MM.1S (cell line): ENCODE measurements at regions not wholly inside any gene's neighbourhood (a gene's known extent, or its start where the extent isn't known, plus 50 kb on each side); places are given as distances from the start of the nearest gene placed in this dataset.

Experiments used
- EZH2 ChIP-seq: fragments of 300-600 bp; sonication (generic); optimal IDR thresholded peaks from 2 replicates; pipeline ENCODE3; 2017; ENCODE audit warnings: low read depth, mild to moderate bottlenecking, antibody characterized with exemption, low read length, mixed read lengths
- EZH2phosphoT487 ChIP-seq: fragments of 300-600 bp; sonication (generic); IDR thresholded peaks from 2 replicates; pipeline ENCODE4 v1.6.1; 2018; ENCODE audit warnings: antibody characterized with exemption, low read length
- TF ChIP-seq, protein P1 (sequence below): fragments of 300-600 bp; sonication (generic); IDR thresholded peaks from 2 replicates; pipeline ENCODE4 v1.5.1; 2016; ENCODE audit warnings: antibody characterized with exemption, low read length, mixed read lengths

GRCh38 chr2:120881981-120882788 lies 146.5 kb downstream of the GLI2 start:
- TF ChIP-seq, protein P1, sequence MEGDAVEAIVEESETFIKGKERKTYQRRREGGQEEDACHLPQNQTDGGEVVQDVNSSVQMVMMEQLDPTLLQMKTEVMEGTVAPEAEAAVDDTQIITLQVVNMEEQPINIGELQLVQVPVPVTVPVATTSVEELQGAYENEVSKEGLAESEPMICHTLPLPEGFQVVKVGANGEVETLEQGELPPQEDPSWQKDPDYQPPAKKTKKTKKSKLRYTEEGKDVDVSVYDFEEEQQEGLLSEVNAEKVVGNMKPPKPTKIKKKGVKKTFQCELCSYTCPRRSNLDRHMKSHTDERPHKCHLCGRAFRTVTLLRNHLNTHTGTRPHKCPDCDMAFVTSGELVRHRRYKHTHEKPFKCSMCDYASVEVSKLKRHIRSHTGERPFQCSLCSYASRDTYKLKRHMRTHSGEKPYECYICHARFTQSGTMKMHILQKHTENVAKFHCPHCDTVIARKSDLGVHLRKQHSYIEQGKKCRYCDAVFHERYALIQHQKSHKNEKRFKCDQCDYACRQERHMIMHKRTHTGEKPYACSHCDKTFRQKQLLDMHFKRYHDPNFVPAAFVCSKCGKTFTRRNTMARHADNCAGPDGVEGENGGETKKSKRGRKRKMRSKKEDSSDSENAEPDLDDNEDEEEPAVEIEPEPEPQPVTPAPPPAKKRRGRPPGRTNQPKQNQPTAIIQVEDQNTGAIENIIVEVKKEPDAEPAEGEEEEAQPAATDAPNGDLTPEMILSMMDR, result no peak
- TF ChIP-seq EZH2 (no peak), EZH2phosphoT487 (no peak)
